B cell (primary cell): ENCODE measurements at regions not wholly inside any gene's neighbourhood (a gene's known extent, or its start where the extent isn't known, plus 50 kb on each side); places are given as distances from the start of the nearest gene placed in this dataset.

Source experiments
- CTCF ChIP-seq: fragments of 200-600 bp; IDR thresholded peaks from one replicate; pipeline ENCODE4 v1.8.0; 2022; ENCODE audit warnings: antibody characterized with exemption, mild to moderate bottlenecking
- EZH2 ChIP-seq: IDR thresholded peaks from 2 replicates; pipeline ENCODE4 v1.6.1; 2012; ENCODE audit warnings: borderline replicate concordance, low read depth, mild to moderate bottlenecking, moderate library complexity, low read length; ENCODE audit not compliant: insufficient read depth, poor library complexity, severe bottlenecking

GRCh38 chr4:135184715-135185114 lies 983.1 kb upstream of the PABPC4L start:
- no peak for TF ChIP-seq EZH2
- no peak for TF ChIP-seq CTCF
